Cardiac muscle cell (in vitro differentiated cells and primary cell): ENCODE measurements at regions not wholly inside any gene's neighbourhood (a gene's known extent, or its start where the extent isn't known, plus 50 kb on each side); places are given as distances from the start of the nearest gene placed in this dataset.

ENCODE experiments used
- DNase-seq, 2 donors: peaks; one replicate each; pipeline versions ENCODE4 v3.0.0 to v3.0.0-alpha.2; 2010 to 2017; ENCODE audit warnings: low read depth in 1 of 2, low spot score in 1 of 2
- H3K27ac ChIP-seq: fragments of 200-600 bp; sonication (generic); 2 replicates; pipeline ENCODE4 v1.5.1; 2016
- H3K27me3 ChIP-seq: fragments of 200-600 bp; sonication (generic); 2 replicates; pipeline ENCODE4 v1.6.0; 2016; ENCODE audit warnings: control low read depth
- H3K36me3 ChIP-seq: fragments of 200-600 bp; sonication (generic); 2 replicates; pipeline ENCODE4 v1.5.1; 2016; ENCODE audit warnings: control low read depth
- H3K4me1 ChIP-seq: fragments of 200-600 bp; sonication (generic); 2 replicates; pipeline ENCODE4 v1.8.1; 2017; ENCODE audit warnings: low read depth, mild to moderate bottlenecking, mixed run types
- H3K4me3 ChIP-seq: fragments of 200-600 bp; sonication (generic); 2 replicates; pipeline ENCODE4 v1.5.1; 2016; ENCODE audit warnings: mild to moderate bottlenecking
- H3K9me3 ChIP-seq: fragments of 200-600 bp; sonication (generic); 2 replicates; pipeline ENCODE4 v1.5.1; 2017; ENCODE audit warnings: low read depth, mild to moderate bottlenecking, control low read depth
- CTCF ChIP-seq: IDR thresholded peaks from 2 replicates; pipeline ENCODE4 v1.5.1; 2012; ENCODE audit warnings: low read depth, mild to moderate bottlenecking, low read length

DNA sequence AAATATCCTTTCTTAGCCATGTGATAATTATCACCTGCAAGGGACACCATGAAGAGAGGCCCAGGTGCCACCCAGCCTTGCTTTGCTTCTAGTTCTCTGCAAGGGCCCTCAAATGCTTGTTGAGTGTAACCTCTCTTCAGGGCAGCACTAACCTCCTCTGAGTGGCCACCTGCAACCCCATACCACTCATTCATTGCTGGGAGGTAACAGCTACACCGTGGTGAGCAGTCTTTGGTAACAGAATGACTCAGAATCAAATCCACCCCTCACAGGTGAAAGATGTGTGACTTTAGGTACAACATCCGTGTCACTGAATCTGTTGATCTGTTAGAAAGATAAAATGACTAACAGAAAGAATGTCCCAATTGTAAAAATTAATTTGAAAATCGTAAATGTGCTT, 365.1 kb upstream of the TRPC7 start:
- Histone ChIP-seq H3K27me3 (no peaks in the 10 kb centered on the region), H3K36me3 (no peaks in the 10 kb centered on the region), H3K4me1 (peaks cover 3% of the 10 kb centered on the region), H3K4me3 (no peak overlapping the region), H3K9me3 (no peaks in the 10 kb centered on the region), H3K27ac (no peak overlapping the region)
- TF ChIP-seq CTCF, result no peak
- DNase-seq, result no peak

GRCh38 chr5:136729901-136730355, 364.6 kb upstream of the TRPC7 start:
- Histone ChIP-seq H3K4me3 (no peak overlapping the region), H3K27me3 (no peaks in the 10 kb centered on the region), H3K4me1 (no peaks in the 10 kb centered on the region), H3K36me3 (no peaks in the 10 kb centered on the region), H3K27ac (no peak overlapping the region), H3K9me3 (no peaks in the 10 kb centered on the region)
- TF ChIP-seq CTCF, result no peak
- DNase-seq, result peak in 1 of 2 donors; percentile 50

- no peak overlapping the region for H3K4me3 ChIP-seq
- TF ChIP-seq CTCF, result no peak
- no peaks in the 10 kb centered on the region for H3K27me3 ChIP-seq
- no peaks in the 10 kb centered on the region for H3K36me3 ChIP-seq
- no peak for DNase-seq
- no peak overlapping the region for H3K27ac ChIP-seq
- H3K4me1 ChIP-seq, result no peaks in the 10 kb centered on the region
- H3K9me3 ChIP-seq, result no peaks in the 10 kb centered on the region
Measured at GRCh38 chr5:136726506-136726905, 361.2 kb upstream of the TRPC7 start.

- H3K27ac ChIP-seq, result no peak overlapping the region
- no peaks in the 10 kb centered on the region for H3K27me3 ChIP-seq
- DNase-seq, result no peak
- H3K4me3 ChIP-seq, result no peak overlapping the region
- no peaks in the 10 kb centered on the region for H3K4me1 ChIP-seq
- H3K36me3 ChIP-seq, result no peaks in the 10 kb centered on the region
- H3K9me3 ChIP-seq, result no peaks in the 10 kb centered on the region
- TF ChIP-seq CTCF, result no peak
Measured at GRCh38 chr5:136724161-136724560, 358.8 kb upstream of the TRPC7 start.

- no peak for DNase-seq
- no peaks in the 10 kb centered on the region for H3K27me3 ChIP-seq
- no peaks in the 10 kb centered on the region for H3K4me1 ChIP-seq
- no peak overlapping the region for H3K4me3 ChIP-seq
- TF ChIP-seq CTCF, result no peak
- H3K9me3 ChIP-seq, result no peaks in the 10 kb centered on the region
- no peaks in the 10 kb centered on the region for H3K36me3 ChIP-seq
- no peak overlapping the region for H3K27ac ChIP-seq
Measured at GRCh38 chr5:136722581-136722980, 357.2 kb upstream of the TRPC7 start.

GRCh38 chr5:136722086-136722485, 356.7 kb upstream of the TRPC7 start:
- Histone ChIP-seq H3K36me3 (no peaks in the 10 kb centered on the region), H3K4me3 (no peak overlapping the region), H3K9me3 (no peaks in the 10 kb centered on the region), H3K27me3 (no peaks in the 10 kb centered on the region), H3K4me1 (no peaks in the 10 kb centered on the region), H3K27ac (no peak overlapping the region)
- TF ChIP-seq CTCF, result no peak
- DNase-seq, result no peak
